CD4-positive, CD25-positive, alpha-beta regulatory T cell (primary cell): ENCODE measurements at regions not wholly inside any gene's neighbourhood (a gene's known extent, or its start where the extent isn't known, plus 50 kb on each side); places are given as distances from the start of the nearest gene placed in this dataset.

Experiments
- ATAC-seq, 2 donors: fragments of 150-1000 bp; cut with Tn5 transposase; one replicate each; pipeline ENCODE4 v1.10.0; 2021; ENCODE audit warnings: low read depth in 2 of 2, moderate number of reproducible peaks in 2 of 2, moderate library complexity in 1 of 2
- DNase-seq, 3 donors: peaks; one replicate each; pipeline versions ENCODE4 v3.0.0 to v3.0.0-alpha.2; 2012 to 2022; ENCODE audit warnings: mixed read lengths in 1 of 3
- H3K27ac ChIP-seq: one replicate; pipeline ENCODE4 v1.7.0; 2013; ENCODE audit warnings: mild to moderate bottlenecking, low read length; ENCODE audit not compliant: insufficient read depth, poor library complexity, severe bottlenecking
- H3K27me3 ChIP-seq: one replicate; pipeline ENCODE4 v1.7.0; 2013; ENCODE audit warnings: low read length; ENCODE audit not compliant: control insufficient read depth, insufficient read depth
- H3K36me3 ChIP-seq: one replicate; pipeline ENCODE4 v1.7.0; 2013; ENCODE audit warnings: mild to moderate bottlenecking, low read length, moderate library complexity; ENCODE audit not compliant: control insufficient read depth, insufficient read depth
- H3K4me1 ChIP-seq: 2 replicates; pipeline ENCODE4 v1.7.0; 2013; ENCODE audit warnings: mild to moderate bottlenecking, low read length; ENCODE audit not compliant: insufficient read depth, control insufficient read depth, poor library complexity, severe bottlenecking
- H3K4me3 ChIP-seq: one replicate; pipeline ENCODE4 v1.7.0; 2013; ENCODE audit warnings: low read depth, mild to moderate bottlenecking, low read length, moderate library complexity
- H3K9me3 ChIP-seq, 2 experiments: 1 replicate in 1 of 2; 2 replicates in 1 of 2; pipeline ENCODE4 v1.7.0; 2013; ENCODE audit warnings: low read length in 2 of 2, mild to moderate bottlenecking in 1 of 2, moderate library complexity in 1 of 2; ENCODE audit not compliant: control insufficient read depth in 2 of 2
- H3K27ac Mint-ChIP-seq, 3 donors: one replicate each; pipeline ENCODE4 v1.8.0; 2020 to 2022; ENCODE audit warnings: mild to moderate bottlenecking in 3 of 3, mixed read lengths in 3 of 3, moderate library complexity in 2 of 3
- H3K27me3 Mint-ChIP-seq: one replicate; pipeline ENCODE4 v1.8.0; 2022; ENCODE audit warnings: mild to moderate bottlenecking, mixed read lengths
- H3K36me3 Mint-ChIP-seq: one replicate; pipeline ENCODE4 v1.8.0; 2020; ENCODE audit warnings: mixed read lengths
- H3K4me1 Mint-ChIP-seq, 4 donors: one replicate each; pipeline ENCODE4 v1.8.0; 2020 to 2022; ENCODE audit warnings: mixed read lengths in 4 of 4, mild to moderate bottlenecking in 1 of 4
- H3K4me3 Mint-ChIP-seq, 4 donors: one replicate each; pipeline ENCODE4 v1.8.0; 2020 to 2022; ENCODE audit warnings: mild to moderate bottlenecking in 4 of 4, mixed read lengths in 4 of 4, moderate library complexity in 3 of 4
- H3K9me3 Mint-ChIP-seq, 7 donors: one replicate each; pipeline ENCODE4 v1.8.0; 2020 to 2022; ENCODE audit warnings: mixed read lengths in 7 of 7, mild to moderate bottlenecking in 3 of 7, moderate library complexity in 2 of 7

DNA sequence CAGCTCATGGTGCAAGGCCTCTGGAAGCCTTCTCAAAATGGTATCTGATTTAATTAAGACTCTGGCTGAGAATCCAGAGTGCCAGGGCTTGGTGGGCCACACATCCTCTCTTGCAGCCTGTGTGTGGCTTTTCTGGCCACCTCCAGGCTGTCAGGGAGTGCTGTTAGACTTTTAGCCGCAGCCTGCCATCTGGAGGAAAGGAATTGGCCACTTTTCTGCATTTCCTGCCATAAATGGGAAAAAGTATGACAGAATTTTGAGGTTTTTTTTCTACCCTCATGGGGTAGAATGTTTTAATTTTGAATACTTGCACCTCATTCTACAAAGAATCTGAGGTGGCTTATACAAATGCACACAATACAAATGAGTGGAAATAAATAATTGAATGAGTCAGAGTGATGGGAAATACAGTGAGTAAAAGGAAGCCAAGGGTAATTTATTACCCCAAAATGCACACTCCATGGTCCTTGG lies 218.4 kb downstream of the ADAMTS15 start:
- Mint-ChIP-seq H3K36me3 (no peaks in the 10 kb centered on the region), H3K4me3 (no peak overlapping the region), H3K9me3 (no peaks in the 10 kb centered on the region), H3K4me1 (no peaks in the 10 kb centered on the region), H3K27me3 (no peaks in the 10 kb centered on the region), H3K27ac (no peak overlapping the region)
- H3K9me3 ChIP-seq: no peaks in the 10 kb centered on the region
- H3K36me3 ChIP-seq: no peaks in the 10 kb centered on the region
- H3K27me3 ChIP-seq: no peaks in the 10 kb centered on the region
- H3K27ac ChIP-seq: no peak overlapping the region
- ATAC-seq (no peak), DNase-seq (no peak)
- no peaks in the 10 kb centered on the region for H3K4me1 ChIP-seq
- H3K4me3 ChIP-seq: no peak overlapping the region

DNA sequence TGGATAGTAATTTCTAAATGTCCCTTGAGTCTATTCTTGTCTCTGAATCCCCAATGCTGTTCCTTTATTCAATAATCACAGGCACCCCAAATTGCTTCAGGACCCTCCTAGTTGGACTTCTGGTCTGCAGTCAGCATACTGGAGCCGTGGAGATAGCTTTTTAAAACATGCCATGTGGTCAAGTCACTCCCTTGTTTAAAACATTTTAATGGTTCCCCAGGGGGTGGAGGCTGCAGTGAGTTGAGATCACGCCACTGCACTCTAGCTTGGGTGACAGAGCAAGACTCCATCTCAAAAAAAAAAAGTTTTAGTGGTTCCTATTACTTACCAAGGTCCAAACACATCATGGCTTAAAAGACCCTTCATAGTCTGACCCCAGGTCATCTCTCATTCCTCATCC lies 220.3 kb downstream of the ADAMTS15 start:
- H3K4me1 ChIP-seq: no peaks in the 10 kb centered on the region
- H3K36me3 ChIP-seq: no peaks in the 10 kb centered on the region
- H3K27me3 ChIP-seq: no peaks in the 10 kb centered on the region
- DNase-seq (no peak), ATAC-seq (no peak)
- H3K27ac ChIP-seq: no peak overlapping the region
- H3K27me3 Mint-ChIP-seq: peaks cover 7% of the 10 kb centered on the region
- no peaks in the 10 kb centered on the region for H3K36me3 Mint-ChIP-seq
- no peak overlapping the region for H3K4me3 ChIP-seq
- no peak overlapping the region for H3K4me3 Mint-ChIP-seq
- H3K9me3 ChIP-seq: no peaks in the 10 kb centered on the region
- H3K4me1 Mint-ChIP-seq: no peaks in the 10 kb centered on the region
- H3K27ac Mint-ChIP-seq: no peak overlapping the region
- H3K9me3 Mint-ChIP-seq: no peaks in the 10 kb centered on the region

DNA sequence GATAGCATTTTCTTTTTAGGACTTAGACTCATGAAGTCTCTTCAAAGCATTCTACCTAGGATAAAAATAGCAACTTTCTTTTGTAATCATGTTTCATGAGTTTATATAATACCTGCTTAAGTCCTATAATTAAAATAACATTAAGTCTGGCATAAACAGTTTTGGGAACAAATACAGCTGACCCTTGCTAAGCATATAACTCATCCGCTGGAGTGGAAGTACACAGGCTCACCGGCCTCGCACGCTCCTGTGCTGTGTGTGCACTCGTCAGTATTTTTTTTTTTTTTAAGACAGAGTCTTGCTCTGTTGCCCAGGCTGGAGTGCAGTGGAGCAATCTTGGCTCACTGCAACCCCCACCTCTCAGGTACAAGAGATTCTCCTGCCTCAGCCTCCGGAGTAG lies 221.8 kb downstream of the ADAMTS15 start:
- H3K27ac ChIP-seq: no peak overlapping the region
- Mint-ChIP-seq H3K36me3 (no peaks in the 10 kb centered on the region), H3K27ac (no peak overlapping the region), H3K4me1 (no peaks in the 10 kb centered on the region), H3K9me3 (no peaks in the 10 kb centered on the region), H3K27me3 (peaks cover 12% of the 10 kb centered on the region), H3K4me3 (no peak overlapping the region)
- no peaks in the 10 kb centered on the region for H3K4me1 ChIP-seq
- no peaks in the 10 kb centered on the region for H3K36me3 ChIP-seq
- no peak for ATAC-seq
- no peak for DNase-seq
- H3K9me3 ChIP-seq: no peaks in the 10 kb centered on the region
- H3K27me3 ChIP-seq: no peaks in the 10 kb centered on the region
- no peak overlapping the region for H3K4me3 ChIP-seq

DNA sequence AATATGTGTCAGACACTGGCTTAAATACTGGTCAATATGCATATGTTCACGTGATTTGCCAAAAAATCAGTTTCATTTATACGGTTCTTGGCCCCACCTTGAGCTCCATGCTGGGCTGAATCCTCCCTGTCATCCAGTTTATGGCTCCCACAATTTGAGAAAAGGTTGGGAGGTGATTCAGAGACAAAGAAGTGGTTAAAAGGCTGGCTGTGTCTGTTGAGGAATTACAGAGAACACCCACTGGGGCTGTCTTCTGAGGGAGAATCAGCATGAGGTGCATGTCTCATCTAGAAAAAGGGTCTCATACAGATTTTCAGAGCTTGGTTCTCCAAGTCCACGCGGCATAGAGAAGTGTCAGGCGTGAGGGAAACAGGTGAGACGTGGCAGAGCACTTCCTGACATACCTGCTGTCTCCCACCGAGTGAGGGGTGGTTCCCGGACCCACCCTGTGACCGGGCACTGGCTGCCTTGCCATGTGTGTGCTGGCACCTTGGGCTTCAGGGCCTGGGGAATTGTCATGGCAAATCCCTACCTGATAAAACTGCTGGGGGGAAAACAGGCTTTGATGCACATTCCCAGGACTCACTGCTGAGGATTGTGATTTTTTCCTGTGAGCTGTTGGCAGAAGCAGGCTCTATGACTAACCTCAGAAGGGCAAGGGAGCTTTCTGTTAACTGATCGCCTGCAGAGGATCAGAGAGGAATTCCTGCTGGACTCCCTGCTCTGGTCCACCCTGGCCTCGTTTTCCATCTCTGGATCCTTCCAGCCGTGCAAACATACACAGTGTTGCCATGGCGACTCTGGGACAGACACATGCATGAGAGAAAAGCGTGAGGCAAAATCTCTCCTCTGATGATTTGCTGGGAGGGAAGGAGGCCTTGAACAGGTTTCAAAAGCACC lies 223.6 kb downstream of the ADAMTS15 start:
- no peaks in the 10 kb centered on the region for H3K36me3 Mint-ChIP-seq
- H3K9me3 Mint-ChIP-seq: peaks cover 0 to 2% (median 0%) of the 10 kb centered on the region in 7 donors
- ATAC-seq (no peak), DNase-seq (no peak)
- H3K4me1 Mint-ChIP-seq: no peaks in the 10 kb centered on the region
- H3K27ac Mint-ChIP-seq: no peak overlapping the region
- H3K4me1 ChIP-seq: no peaks in the 10 kb centered on the region
- H3K27ac ChIP-seq: no peak overlapping the region
- no peak overlapping the region for H3K4me3 ChIP-seq
- H3K4me3 Mint-ChIP-seq: no peak overlapping the region
- no peaks in the 10 kb centered on the region for H3K9me3 ChIP-seq
- no peaks in the 10 kb centered on the region for H3K36me3 ChIP-seq
- no peaks in the 10 kb centered on the region for H3K27me3 ChIP-seq
- peaks cover 15% of the 10 kb centered on the region for H3K27me3 Mint-ChIP-seq

DNA sequence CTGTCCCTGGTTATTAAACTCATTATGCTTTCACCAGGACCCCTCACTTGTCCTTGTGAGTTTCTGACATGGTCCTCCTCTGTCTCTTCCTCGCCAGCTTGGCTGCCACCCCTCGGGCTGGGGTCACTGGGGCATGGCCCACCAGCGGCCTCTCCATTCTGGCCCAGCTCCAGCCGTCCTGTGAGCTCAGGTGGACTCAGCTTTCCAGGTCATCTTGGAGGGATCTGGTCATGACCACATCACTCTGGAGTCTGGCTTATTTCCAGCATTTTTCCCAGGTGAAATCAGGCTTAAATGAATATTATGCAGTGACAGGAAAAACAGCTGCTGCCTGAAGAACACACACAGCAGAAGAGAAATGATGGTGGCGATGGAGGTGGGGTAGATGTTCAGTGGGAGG lies 224.5 kb downstream of the ADAMTS15 start:
- H3K27me3 ChIP-seq: no peaks in the 10 kb centered on the region
- H3K27me3 Mint-ChIP-seq: peaks cover 17% of the 10 kb centered on the region
- peaks cover 0 to 4% (median 0%) of the 10 kb centered on the region in 7 donors for H3K9me3 Mint-ChIP-seq
- no peak overlapping the region for H3K27ac ChIP-seq
- no peaks in the 10 kb centered on the region for H3K4me1 ChIP-seq
- no peak for DNase-seq
- H3K9me3 ChIP-seq: no peaks in the 10 kb centered on the region
- H3K4me3 ChIP-seq: no peak overlapping the region
- H3K4me3 Mint-ChIP-seq: no peak overlapping the region
- no peaks in the 10 kb centered on the region for H3K4me1 Mint-ChIP-seq
- H3K27ac Mint-ChIP-seq: no peak overlapping the region
- H3K36me3 ChIP-seq: no peaks in the 10 kb centered on the region
- ATAC-seq: no peak
- H3K36me3 Mint-ChIP-seq: no peaks in the 10 kb centered on the region

DNA sequence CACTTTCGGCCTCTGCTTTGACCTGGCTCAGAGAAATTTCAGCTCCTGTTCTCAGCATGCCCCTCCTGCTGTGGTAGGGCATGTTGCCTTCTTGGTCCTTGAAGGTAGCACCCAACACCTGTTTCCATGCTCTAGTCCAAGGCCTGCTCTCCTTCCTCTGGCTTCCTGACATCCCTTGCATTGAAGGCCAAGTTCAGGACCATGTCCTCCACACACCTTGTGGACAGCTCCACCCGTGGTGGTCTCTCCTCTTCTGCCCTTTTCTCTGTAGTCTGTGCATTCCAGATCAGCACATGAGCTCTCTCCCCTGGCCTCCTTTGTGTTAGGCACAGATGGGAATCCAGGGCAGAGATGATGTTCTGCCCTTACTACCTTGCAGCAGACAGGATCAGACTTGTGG lies 225.3 kb downstream of the ADAMTS15 start:
- Mint-ChIP-seq H3K36me3 (no peaks in the 10 kb centered on the region), H3K27me3 (peaks cover 17% of the 10 kb centered on the region), H3K4me1 (no peaks in the 10 kb centered on the region), H3K9me3 (peaks cover 0 to 12% (median 2%) of the 10 kb centered on the region in 7 donors), H3K4me3 (no peak overlapping the region), H3K27ac (no peak overlapping the region)
- DNase-seq (no peak), ATAC-seq (no peak)
- Histone ChIP-seq H3K27ac (no peak overlapping the region), H3K27me3 (no peaks in the 10 kb centered on the region), H3K36me3 (no peaks in the 10 kb centered on the region), H3K4me3 (no peak overlapping the region), H3K4me1 (no peaks in the 10 kb centered on the region), H3K9me3 (peaks cover 0 to 6% of the 10 kb centered on the region in 2 experiments)

DNA sequence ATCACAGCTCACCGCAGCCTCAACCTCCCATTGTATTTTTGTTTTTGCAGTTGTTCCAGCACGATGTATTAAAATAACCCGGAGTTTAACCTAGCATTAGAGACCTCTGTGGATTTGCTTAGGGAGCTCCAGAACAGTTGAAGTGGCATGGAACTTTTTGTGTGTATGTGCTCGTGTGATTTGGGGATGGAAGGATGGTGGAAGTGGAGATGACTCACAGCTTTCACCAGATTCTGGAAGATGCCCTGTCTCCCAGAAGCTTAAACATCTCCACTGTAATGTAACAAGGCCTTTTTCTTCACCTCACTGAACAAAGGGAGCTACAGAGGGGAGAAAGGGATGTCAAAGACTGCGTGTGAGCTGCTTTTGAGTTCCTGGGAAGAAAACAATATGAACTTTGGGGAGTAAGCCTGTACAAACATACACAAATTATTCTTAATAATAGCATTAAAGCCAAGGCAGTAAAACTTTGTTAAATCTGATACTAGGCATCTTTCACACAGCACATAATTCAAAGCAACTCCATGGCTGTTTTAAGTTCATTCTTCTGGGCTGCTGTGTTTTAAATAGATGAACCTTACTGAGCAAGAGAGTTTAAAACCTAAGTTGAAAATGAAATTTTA lies 226.4 kb downstream of the ADAMTS15 start:
- H3K36me3 Mint-ChIP-seq: no peaks in the 10 kb centered on the region
- Histone ChIP-seq H3K27ac (no peak overlapping the region), H3K4me1 (no peaks in the 10 kb centered on the region), H3K27me3 (no peaks in the 10 kb centered on the region), H3K9me3 (peaks cover 0 to 13% of the 10 kb centered on the region in 2 experiments), H3K36me3 (no peaks in the 10 kb centered on the region), H3K4me3 (no peak overlapping the region)
- no peak overlapping the region for H3K4me3 Mint-ChIP-seq
- H3K4me1 Mint-ChIP-seq: no peaks in the 10 kb centered on the region
- peaks cover 17% of the 10 kb centered on the region for H3K27me3 Mint-ChIP-seq
- no peak for ATAC-seq
- no peak for DNase-seq
- H3K9me3 Mint-ChIP-seq: peaks cover 0 to 21% (median 2%) of the 10 kb centered on the region in 7 donors
- no peak overlapping the region for H3K27ac Mint-ChIP-seq
